ENCODE measurements at regions not wholly inside any gene's neighbourhood (a gene's known extent, or its start where the extent isn't known, plus 50 kb on each side); places are given as distances from the start of the nearest gene placed in this dataset.

DNA sequence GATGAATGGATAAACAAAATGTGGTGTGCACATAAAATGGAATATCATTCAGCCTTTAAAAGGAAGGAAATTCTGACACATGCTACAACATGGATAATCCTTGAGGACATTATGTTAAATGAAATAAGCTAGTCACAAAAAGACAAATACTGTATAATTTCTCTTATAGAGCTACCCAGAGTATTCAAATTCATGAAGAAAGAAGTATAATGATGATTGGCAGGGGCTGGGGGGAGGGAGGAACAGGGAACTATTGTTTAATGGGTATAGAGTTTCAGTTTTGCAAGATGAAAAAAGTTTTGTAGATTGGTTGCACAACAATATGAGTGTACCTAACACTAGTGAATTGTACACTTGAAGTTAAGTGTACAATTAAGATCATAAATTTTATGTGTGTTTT, 153.9 kb upstream of the STK26 start:
- TF ChIP-seq, protein P1, sequence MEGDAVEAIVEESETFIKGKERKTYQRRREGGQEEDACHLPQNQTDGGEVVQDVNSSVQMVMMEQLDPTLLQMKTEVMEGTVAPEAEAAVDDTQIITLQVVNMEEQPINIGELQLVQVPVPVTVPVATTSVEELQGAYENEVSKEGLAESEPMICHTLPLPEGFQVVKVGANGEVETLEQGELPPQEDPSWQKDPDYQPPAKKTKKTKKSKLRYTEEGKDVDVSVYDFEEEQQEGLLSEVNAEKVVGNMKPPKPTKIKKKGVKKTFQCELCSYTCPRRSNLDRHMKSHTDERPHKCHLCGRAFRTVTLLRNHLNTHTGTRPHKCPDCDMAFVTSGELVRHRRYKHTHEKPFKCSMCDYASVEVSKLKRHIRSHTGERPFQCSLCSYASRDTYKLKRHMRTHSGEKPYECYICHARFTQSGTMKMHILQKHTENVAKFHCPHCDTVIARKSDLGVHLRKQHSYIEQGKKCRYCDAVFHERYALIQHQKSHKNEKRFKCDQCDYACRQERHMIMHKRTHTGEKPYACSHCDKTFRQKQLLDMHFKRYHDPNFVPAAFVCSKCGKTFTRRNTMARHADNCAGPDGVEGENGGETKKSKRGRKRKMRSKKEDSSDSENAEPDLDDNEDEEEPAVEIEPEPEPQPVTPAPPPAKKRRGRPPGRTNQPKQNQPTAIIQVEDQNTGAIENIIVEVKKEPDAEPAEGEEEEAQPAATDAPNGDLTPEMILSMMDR (IDR thresholded peaks at IDR 0.05), result no peak
- TF ChIP-seq POLR2A (IDR thresholded peaks at IDR 0.05), result no peak
